Effector memory CD8-positive, alpha-beta T cell (primary cell): ENCODE measurements at regions not wholly inside any gene's neighbourhood (a gene's known extent, or its start where the extent isn't known, plus 50 kb on each side); places are given as distances from the start of the nearest gene placed in this dataset.

Experiments used
- ATAC-seq: fragments of 150-1000 bp; cut with Tn5 transposase; replicated peaks from 2 replicates; pipeline ENCODE4 v1.10.0; 2021; ENCODE audit warnings: mild to moderate bottlenecking, moderate library complexity
- DNase-seq, 3 experiments: peaks; one replicate each; pipeline ENCODE4 v3.0.0; 2021
- H3K27ac Mint-ChIP-seq, 2 donors: one replicate each; pipeline ENCODE4 v1.8.0; 2022; ENCODE audit warnings: mild to moderate bottlenecking in 2 of 2, mixed read lengths in 2 of 2, moderate library complexity in 2 of 2
- H3K27me3 Mint-ChIP-seq, 2 donors: one replicate each; pipeline ENCODE4 v1.8.0; 2022; ENCODE audit warnings: mixed read lengths in 2 of 2
- H3K36me3 Mint-ChIP-seq: one replicate; pipeline ENCODE4 v1.8.0; 2022; ENCODE audit warnings: mild to moderate bottlenecking, moderate library complexity, mixed read lengths; ENCODE audit not compliant: insufficient read depth
- H3K4me1 Mint-ChIP-seq, 2 donors: one replicate each; pipeline ENCODE4 v1.8.0; 2022; ENCODE audit warnings: low read depth in 2 of 2, mixed read lengths in 2 of 2
- H3K4me3 Mint-ChIP-seq, 2 donors: one replicate each; pipeline ENCODE4 v1.8.0; 2022; ENCODE audit warnings: mild to moderate bottlenecking in 2 of 2, mixed read lengths in 2 of 2, moderate library complexity in 2 of 2
- H3K9me3 Mint-ChIP-seq, 2 donors: one replicate each; pipeline ENCODE4 v1.8.0; 2022; ENCODE audit warnings: mixed read lengths in 2 of 2

DNA sequence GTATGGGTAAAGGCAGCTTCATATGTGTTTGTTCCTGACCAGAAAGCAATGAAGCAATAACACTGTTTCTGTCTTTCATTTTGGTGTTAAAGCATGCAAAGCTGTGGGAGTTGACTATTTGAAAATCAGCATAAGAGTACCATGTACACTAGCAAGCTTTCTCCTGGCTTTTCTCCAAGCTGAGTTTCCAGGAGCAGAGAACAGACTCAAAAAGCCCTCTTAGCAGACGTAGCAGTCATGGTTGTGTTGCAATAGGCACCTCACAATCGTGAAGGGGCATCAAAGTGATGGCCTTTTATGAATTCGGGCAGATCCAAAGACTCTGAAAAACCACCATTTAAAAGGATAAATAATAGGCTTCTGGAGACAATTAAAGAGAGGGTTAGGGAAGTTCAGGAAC is 159.7 kb downstream of the PTGER3 start:
- Mint-ChIP-seq H3K4me3 (no peak overlapping the region), H3K27ac (no peak overlapping the region), H3K27me3 (no peaks in the 10 kb centered on the region), H3K4me1 (no peaks in the 10 kb centered on the region), H3K36me3 (no peaks in the 10 kb centered on the region), H3K9me3 (peaks cover 0 to 5% of the 10 kb centered on the region in 2 donors)
- DNase-seq (no peak), ATAC-seq (no peak)

DNA sequence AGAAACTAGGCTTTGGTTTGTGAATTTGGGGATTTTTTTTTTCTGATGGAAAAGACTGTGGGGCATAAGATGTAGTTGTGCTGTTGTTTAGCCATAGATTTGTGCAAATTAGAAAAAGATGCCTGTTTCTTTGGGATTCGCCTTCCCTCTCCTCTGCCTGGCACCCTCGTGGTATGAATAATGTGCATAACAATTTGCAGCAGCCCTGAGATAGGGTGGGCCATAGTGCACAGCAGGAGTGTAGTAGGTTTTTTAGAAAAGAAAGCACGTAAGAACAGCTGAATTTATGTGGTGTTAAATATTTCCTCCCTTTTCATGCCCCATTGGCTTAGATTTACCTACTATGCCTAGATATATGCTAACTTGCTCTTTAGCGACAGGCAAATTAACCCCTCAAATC is 158.9 kb downstream of the PTGER3 start:
- Mint-ChIP-seq H3K9me3 (peaks cover 0 to 5% of the 10 kb centered on the region in 2 donors), H3K4me3 (no peak overlapping the region), H3K4me1 (no peaks in the 10 kb centered on the region), H3K36me3 (no peaks in the 10 kb centered on the region), H3K27ac (no peak overlapping the region), H3K27me3 (no peaks in the 10 kb centered on the region)
- no peak for DNase-seq
- no peak for ATAC-seq

DNA sequence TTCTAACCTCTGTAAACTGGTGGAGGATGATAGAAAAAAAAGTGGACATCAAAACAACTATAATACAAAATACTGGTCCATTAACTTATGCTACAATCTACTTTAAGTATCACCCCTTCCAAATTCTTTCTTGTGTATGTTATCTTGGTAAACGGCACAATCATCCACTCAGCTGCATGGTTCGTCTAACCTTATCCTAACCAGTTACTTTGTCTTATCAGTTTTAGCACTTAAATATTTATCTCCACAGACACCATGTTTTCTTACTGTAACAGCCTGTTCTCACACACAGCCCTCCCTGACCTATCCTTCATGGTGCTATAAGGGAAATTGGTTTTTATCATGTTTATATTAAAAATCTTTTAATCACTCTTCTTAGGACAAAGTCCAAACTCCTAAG is 157.2 kb downstream of the PTGER3 start:
- H3K9me3 Mint-ChIP-seq: peaks cover 0 to 5% of the 10 kb centered on the region in 2 donors
- H3K27ac Mint-ChIP-seq: no peak overlapping the region
- DNase-seq (no peak), ATAC-seq (no peak)
- no peaks in the 10 kb centered on the region for H3K4me1 Mint-ChIP-seq
- no peak overlapping the region for H3K4me3 Mint-ChIP-seq
- no peaks in the 10 kb centered on the region for H3K36me3 Mint-ChIP-seq
- no peaks in the 10 kb centered on the region for H3K27me3 Mint-ChIP-seq

DNA sequence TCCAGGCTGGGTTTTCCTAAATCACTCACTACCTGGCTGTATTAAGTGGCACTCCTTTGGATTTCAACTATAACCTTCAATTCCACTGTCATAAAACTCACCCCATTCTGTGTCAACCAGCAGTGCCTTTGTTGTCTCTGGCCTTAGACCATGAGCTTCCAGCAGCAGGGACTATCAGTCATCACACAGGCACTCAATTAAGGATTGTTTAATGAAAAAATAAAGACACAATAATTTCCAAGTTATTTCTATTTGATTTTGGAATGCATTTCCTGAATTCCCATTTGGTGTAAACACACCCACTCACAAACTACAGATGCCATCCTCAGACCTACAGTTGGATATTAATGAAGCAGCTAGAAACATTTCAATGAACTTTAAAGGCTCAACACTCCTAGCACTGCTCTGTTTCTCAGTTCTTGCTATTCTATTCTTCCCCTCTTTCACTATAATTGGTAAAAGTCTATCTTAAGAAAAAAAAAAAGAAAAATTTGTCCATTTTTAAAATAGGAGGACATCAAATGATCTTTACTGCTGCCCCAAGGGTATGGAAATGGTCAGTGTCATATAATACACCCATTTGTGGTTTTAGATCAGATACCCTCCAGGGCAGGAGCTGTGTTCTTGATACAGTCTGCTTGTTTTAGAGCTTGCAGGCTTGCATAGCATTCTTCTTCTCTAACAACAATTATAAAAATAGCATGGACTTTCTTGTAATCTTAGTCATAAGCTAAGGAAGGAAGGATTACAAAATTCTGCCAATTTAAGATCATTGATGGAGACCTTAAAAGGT is 156.4 kb downstream of the PTGER3 start:
- Mint-ChIP-seq H3K4me3 (no peak overlapping the region), H3K9me3 (peaks cover 0 to 5% of the 10 kb centered on the region in 2 donors), H3K36me3 (no peaks in the 10 kb centered on the region), H3K27ac (no peak overlapping the region), H3K4me1 (no peaks in the 10 kb centered on the region), H3K27me3 (no peaks in the 10 kb centered on the region)
- DNase-seq: no peak
- ATAC-seq: no peak

DNA sequence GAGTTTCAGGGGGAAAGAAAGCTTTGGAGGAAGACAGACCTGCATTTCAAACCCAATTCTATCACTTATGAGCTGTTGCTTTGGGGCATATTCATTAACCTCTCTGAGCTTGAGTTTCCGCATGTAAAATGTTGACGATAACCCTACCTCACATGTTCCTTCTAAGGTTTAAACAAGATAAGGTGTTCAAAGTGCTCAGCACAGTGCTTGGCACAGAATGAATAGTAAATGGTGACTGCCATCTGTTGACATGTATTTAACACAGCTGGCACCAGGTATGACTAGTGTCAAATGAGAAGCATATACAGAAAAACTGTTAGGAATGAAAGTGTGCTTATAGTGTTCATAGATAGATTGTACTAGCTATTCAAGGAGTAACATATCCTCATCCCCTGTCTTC is 155.5 kb downstream of the PTGER3 start:
- DNase-seq: no peak

DNA sequence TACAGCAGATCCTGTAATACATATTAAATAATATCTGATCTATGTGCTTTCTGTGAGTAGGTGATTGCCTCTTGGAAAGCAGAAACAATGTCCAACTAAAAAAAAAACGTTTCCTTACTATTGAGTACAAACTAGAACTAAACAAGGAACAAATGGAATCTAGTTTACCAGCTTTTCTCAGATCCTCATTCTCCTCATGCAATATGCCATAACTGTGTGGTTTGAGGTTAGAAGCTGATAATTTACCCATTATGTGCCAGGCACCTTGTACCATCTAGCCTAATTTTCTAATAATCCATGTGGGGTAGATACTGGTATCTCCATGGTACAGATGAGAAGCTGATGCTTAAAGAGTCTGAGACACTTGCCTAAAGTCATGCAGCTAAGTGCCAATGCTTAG is 154.7 kb downstream of the PTGER3 start:
- Mint-ChIP-seq H3K36me3 (no peaks in the 10 kb centered on the region), H3K27ac (no peak overlapping the region), H3K4me3 (no peak overlapping the region), H3K27me3 (no peaks in the 10 kb centered on the region), H3K9me3 (peaks cover 0 to 1% of the 10 kb centered on the region in 2 donors), H3K4me1 (no peaks in the 10 kb centered on the region)
- ATAC-seq: no peak
- DNase-seq: no peak

More for the DNA sequence above, 155.5 kb downstream of the PTGER3 start:
- H3K9me3 Mint-ChIP-seq: peaks cover 0 to 1% of the 10 kb centered on the region in 2 donors
- no peak overlapping the region for H3K4me3 Mint-ChIP-seq
- no peaks in the 10 kb centered on the region for H3K36me3 Mint-ChIP-seq
- no peaks in the 10 kb centered on the region for H3K4me1 Mint-ChIP-seq
- no peaks in the 10 kb centered on the region for H3K27me3 Mint-ChIP-seq
- ATAC-seq: no peak
- no peak overlapping the region for H3K27ac Mint-ChIP-seq

DNA sequence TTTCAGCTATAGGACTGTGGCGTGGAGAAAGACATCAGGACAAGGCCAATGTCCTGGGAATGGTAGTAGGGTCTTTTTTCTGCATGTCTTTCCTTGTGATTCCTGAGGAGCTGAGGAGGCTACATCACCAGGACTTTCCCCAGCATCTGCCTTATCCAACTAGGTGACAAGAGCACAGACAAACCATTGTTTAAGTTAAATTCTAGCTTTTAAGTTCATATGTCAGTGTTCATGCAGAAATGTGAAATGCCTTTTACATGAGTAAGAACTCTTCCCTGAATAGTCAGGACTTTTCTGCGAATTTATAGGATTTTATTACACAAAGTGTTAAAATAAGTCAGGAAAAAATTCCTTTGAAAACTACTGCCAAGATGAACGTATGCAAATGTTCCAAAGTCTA is 154.2 kb downstream of the PTGER3 start:
- Mint-ChIP-seq H3K4me3 (no peak overlapping the region), H3K4me1 (no peaks in the 10 kb centered on the region), H3K27ac (no peak overlapping the region), H3K27me3 (no peaks in the 10 kb centered on the region), H3K9me3 (peaks cover 0 to 3% of the 10 kb centered on the region in 2 donors), H3K36me3 (no peaks in the 10 kb centered on the region)
- DNase-seq (no peak), ATAC-seq (no peak)

DNA sequence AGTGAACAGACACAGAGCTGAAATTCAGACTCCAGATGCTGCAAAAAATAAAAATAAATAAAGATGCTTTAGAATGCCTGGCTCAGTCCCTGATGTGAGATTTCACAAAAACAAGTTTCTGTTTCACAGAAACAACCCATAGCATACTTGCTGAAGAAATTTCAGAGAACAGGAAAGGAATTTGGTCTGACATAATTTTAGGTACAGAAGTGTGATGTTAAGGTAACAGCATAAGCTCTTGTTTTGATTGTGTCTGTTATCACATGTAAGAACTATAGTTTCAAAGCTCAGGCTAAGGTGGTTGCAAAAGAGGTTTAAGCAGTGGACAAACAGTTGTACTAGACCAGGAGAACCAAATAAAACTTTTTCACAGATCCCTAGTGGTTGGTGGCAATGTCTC is 152.1 kb downstream of the PTGER3 start:
- Mint-ChIP-seq H3K27ac (no peak overlapping the region), H3K9me3 (peaks cover 0 to 7% of the 10 kb centered on the region in 2 donors), H3K4me3 (no peak overlapping the region), H3K4me1 (no peaks in the 10 kb centered on the region), H3K36me3 (no peaks in the 10 kb centered on the region), H3K27me3 (no peaks in the 10 kb centered on the region)
- ATAC-seq (no peak), DNase-seq (no peak)

DNA sequence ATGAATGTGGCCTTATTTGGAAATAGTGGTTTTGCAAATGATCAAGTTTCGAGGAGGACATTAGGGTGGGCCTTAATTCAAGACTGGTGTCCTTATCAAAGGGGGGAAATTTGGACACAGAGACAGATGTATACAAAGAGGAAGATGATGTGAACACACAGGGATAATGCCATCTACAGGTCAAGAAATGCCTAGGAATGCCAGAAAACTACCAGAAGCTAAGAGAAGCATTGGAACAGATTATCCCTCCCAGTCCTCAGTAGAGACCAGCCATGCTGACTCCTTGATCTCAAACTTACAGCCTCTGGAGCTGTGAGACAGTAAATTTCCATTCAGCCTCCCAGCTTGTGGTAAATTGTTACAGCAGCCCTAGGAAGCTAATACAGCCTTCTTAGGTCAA is 151.4 kb downstream of the PTGER3 start:
- DNase-seq: no peak
- Mint-ChIP-seq H3K27ac (no peak overlapping the region), H3K36me3 (no peaks in the 10 kb centered on the region), H3K4me1 (no peaks in the 10 kb centered on the region), H3K9me3 (peaks cover 0 to 7% of the 10 kb centered on the region in 2 donors), H3K4me3 (no peak overlapping the region), H3K27me3 (no peaks in the 10 kb centered on the region)
- ATAC-seq: no peak

DNA sequence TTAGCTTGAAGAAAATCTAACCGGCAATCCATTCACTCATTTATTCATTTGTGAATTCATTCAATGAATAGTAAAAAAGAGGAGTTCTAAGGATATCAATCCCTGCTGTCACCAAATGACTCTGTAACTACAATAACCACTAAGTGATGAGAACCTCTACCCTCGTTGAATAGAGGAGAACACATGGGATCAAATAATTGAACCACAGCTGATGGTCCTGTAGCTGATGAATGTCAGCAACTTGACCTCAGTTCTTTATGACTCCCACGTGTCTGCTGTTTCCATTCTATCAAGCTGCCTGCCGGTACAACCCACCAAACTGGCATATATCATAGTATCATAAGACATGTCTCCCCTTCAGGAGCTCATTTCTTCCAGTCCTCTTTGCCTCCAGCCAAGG is 150.3 kb downstream of the PTGER3 start:
- Mint-ChIP-seq H3K27ac (no peak overlapping the region), H3K9me3 (peaks cover 0 to 7% of the 10 kb centered on the region in 2 donors), H3K4me1 (no peaks in the 10 kb centered on the region), H3K27me3 (no peaks in the 10 kb centered on the region), H3K4me3 (no peak overlapping the region), H3K36me3 (no peaks in the 10 kb centered on the region)
- DNase-seq (no peak), ATAC-seq (no peak)

DNA sequence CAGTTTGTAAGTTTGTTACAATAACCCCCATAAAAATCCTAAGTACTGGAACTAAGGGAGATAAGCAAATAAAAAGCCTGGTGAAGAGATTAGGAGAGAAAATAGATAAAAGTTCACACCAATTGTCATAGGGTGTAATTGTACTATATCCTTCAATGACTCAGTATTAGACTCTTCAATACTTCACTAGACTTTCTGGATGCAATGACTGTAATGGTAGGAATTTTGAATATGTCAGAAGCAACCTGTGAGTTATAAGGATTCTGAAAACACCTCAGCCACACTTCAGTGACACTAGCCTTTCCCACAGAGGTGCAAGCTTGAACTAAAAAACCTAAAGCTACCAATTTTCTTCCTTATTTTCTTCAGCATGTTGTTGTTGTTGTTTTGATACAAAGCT is 147.9 kb downstream of the PTGER3 start:
- H3K4me1 Mint-ChIP-seq: no peaks in the 10 kb centered on the region
- no peak overlapping the region for H3K27ac Mint-ChIP-seq
- no peak overlapping the region for H3K4me3 Mint-ChIP-seq
- no peak for ATAC-seq
- no peaks in the 10 kb centered on the region for H3K36me3 Mint-ChIP-seq
- DNase-seq: no peak
- no peaks in the 10 kb centered on the region for H3K27me3 Mint-ChIP-seq
- H3K9me3 Mint-ChIP-seq: peaks cover 10 to 13% of the 10 kb centered on the region in 2 donors

DNA sequence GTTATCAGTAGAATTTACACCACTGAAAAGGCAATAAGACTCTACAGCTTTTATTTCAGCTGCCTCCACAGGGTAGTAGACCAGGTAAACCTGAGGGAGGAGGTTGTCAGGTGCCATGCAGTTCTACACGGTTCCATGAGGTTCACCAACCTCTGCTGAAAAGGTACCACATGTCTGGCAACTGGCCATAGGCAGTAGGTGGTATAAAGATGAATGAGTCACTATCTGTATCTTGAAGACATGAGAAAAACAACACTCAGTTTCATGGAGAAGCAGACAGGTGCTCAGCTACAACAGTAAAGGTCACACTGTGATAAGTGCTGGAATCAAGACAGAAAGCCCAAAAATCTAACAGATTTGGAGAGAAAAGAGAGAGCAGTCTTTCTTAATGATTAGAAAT is 145.4 kb downstream of the PTGER3 start:
- no peak overlapping the region for H3K27ac Mint-ChIP-seq
- H3K4me3 Mint-ChIP-seq: no peak overlapping the region
- no peaks in the 10 kb centered on the region for H3K36me3 Mint-ChIP-seq
- no peaks in the 10 kb centered on the region for H3K27me3 Mint-ChIP-seq
- no peaks in the 10 kb centered on the region for H3K4me1 Mint-ChIP-seq
- H3K9me3 Mint-ChIP-seq: peaks cover 10 to 15% of the 10 kb centered on the region in 2 donors
- ATAC-seq (no peak), DNase-seq (no peak)

DNA sequence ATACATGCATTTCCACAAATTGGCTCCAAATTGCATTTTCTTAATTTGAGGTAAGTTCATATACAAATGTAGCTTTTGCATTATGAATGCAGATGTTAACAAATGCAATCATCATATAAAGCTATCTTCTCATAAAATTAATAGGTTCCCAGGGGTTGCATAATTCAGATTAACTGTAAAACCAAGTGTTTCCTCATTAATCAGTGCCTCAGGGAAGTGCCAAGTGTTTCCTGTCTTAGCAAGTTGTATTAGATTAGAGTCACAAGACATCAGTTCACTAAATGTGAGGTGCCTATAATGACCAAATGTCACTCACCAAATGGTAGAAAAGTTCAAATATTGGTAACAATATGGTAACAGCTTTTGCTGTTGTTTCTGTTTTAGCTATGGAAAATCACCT is 140.8 kb downstream of the PTGER3 start:
- no peaks in the 10 kb centered on the region for H3K4me1 Mint-ChIP-seq

DNA sequence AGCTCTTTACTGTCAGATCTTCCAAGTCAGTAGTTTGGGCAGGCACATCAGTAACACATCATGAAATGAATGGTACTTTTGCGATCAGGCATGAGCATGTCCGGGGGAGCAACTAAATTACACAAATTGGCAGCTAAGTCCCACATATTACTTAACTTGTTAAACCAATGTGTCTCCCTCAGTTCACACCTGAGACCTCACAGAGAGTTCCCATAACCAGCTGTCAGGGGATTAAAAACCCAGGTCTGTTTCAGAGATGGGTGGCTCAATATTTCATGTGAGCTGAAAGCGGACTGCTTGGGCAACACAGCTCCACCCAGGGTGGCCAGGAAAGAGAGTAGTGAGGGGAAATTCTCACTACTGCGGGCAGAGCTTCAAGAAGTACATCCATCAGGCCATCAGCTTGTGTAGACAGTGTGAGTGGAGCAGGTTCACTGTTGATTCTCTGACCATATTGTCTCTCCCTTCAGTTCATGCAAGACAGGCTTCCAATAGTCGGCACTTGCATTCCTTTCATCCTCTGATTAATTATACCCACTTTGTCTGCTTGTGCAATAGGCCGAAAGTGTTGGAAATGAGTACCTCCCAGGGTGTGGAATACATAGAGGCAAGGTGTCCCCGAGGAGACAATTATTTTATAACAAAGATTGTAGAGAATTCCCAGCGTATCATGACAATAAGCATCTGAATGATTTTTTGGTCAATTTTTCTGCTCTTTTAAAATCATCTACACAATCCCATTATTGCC is 139.9 kb downstream of the PTGER3 start:
- no peaks in the 10 kb centered on the region for H3K4me1 Mint-ChIP-seq
- ATAC-seq (no peak), DNase-seq (no peak)
- no peak overlapping the region for H3K27ac Mint-ChIP-seq
- peaks cover 7 to 10% of the 10 kb centered on the region in 2 donors for H3K9me3 Mint-ChIP-seq
- no peaks in the 10 kb centered on the region for H3K36me3 Mint-ChIP-seq
- H3K27me3 Mint-ChIP-seq: no peaks in the 10 kb centered on the region
- H3K4me3 Mint-ChIP-seq: no peak overlapping the region

More for the DNA sequence above, 140.8 kb downstream of the PTGER3 start:
- Mint-ChIP-seq H3K36me3 (no peaks in the 10 kb centered on the region), H3K27ac (no peak overlapping the region), H3K27me3 (no peaks in the 10 kb centered on the region), H3K9me3 (peaks cover 10% of the 10 kb centered on the region in 2 donors), H3K4me3 (no peak overlapping the region)
- ATAC-seq (no peak), DNase-seq (no peak)
